Gastrocnemius medialis (tissue), 4 donors: ENCODE measurements at regions not wholly inside any gene's neighbourhood (a gene's known extent, or its start where the extent isn't known, plus 50 kb on each side); places are given as distances from the start of the nearest gene placed in this dataset.

Experiments used
- ATAC-seq, 2 donors: fragments of 150-250 bp; one replicate each; pipeline ENCODE4 v1.9.1; 2016
- DNase-seq, 2 donors: peaks; one replicate each; pipeline ENCODE4 v3.0.0-alpha.2; 2019
- H3K27ac ChIP-seq, 4 donors: fragments of 200-600 bp; sonication (generic); 1 replicate in 1 of 4; 2 replicates in 3 of 4; pipeline ENCODE4 v1.5.1; 2016 to 2018; ENCODE audit warnings: mild to moderate bottlenecking in 2 of 4, moderate library complexity in 1 of 4
- H3K27me3 ChIP-seq, 3 donors: fragments of 200-600 bp; sonication (generic) in 2 of 3; 1 replicate in 1 of 3; 2 replicates in 2 of 3; pipeline versions ENCODE4 v1.5.1 to v1.6.0; 2016 to 2019; ENCODE audit warnings: mild to moderate bottlenecking in 1 of 3, moderate library complexity in 1 of 3
- H3K36me3 ChIP-seq, 2 donors: fragments of 200-600 bp; sonication (generic) in 1 of 2; one replicate each; pipeline ENCODE4 v1.5.1; 2017 to 2018
- H3K4me1 ChIP-seq, 2 donors: fragments of 200-600 bp; sonication (generic) in 1 of 2; one replicate each; pipeline ENCODE4 v1.5.1; 2016 to 2017; ENCODE audit warnings: mild to moderate bottlenecking in 2 of 2
- H3K4me3 ChIP-seq, 4 donors: fragments of 200-600 bp; sonication (generic) in 3 of 4; 1 replicate in 1 of 4; 2 replicates in 3 of 4; pipeline ENCODE4 v1.5.1; 2016 to 2019; ENCODE audit warnings: mild to moderate bottlenecking in 2 of 4
- H3K9me3 ChIP-seq, 3 donors: fragments of 200-600 bp; sonication (generic) in 2 of 3; 1 replicate in 1 of 3; 2 replicates in 2 of 3; pipeline ENCODE4 v1.5.1; 2016 to 2019
- CTCF ChIP-seq, 5 experiments: fragments of 450-650 bp in 3 of 5; fragments of 200-600 bp in 2 of 5; sonication (generic) in 2 of 5; IDR thresholded peaks in 4 of 5; conservative IDR thresholded peaks in 1 of 5; 1 replicate in 4 of 5; 2 replicates in 1 of 5; pipeline ENCODE4 v1.5.1; 2016 to 2019; ENCODE audit warnings: antibody characterized with exemption in 5 of 5, mild to moderate bottlenecking in 3 of 5, moderate library complexity in 3 of 5
- POLR2A ChIP-seq, 2 donors: fragments of 450-650 bp; IDR thresholded peaks; one replicate each; pipeline ENCODE4 v1.6.1; 2017; ENCODE audit warnings: antibody characterized with exemption in 2 of 2, mild to moderate bottlenecking in 2 of 2, moderate library complexity in 2 of 2
- in situ Hi-C, 4 donors: fragments of 200-750 bp; cut with MboI; loops; one replicate each; pipeline versions ENCODE4 v1.15.0 to v1.8.0; 2017; ENCODE audit warnings: low sequenced_read_pairs in 4 of 4
- intact Hi-C: fragments of 100-400 bp; cut with DNase I; formaldehyde crosslinking; loops from one replicate; pipeline ENCODE4 v1.15.1; 2023; ENCODE audit warnings: low total_unique reads

GRCh38 chr2:79370976-79371538 is 141.8 kb upstream of the CTNNA2 start:
- H3K4me1 ChIP-seq, result no peaks in the 10 kb centered on the region
- no peaks in the 10 kb centered on the region for H3K9me3 ChIP-seq
- no peak overlapping the region for H3K27ac ChIP-seq
- no peak for TF ChIP-seq POLR2A (IDR thresholded peaks at IDR 0.05)
- TF ChIP-seq CTCF (IDR thresholded peaks at IDR 0.05 in 4 of 5, conservative IDR thresholded peaks at IDR 0.05 in 1 of 5), result no peak
- intact Hi-C loops (no loop called here), in situ Hi-C loops (no loop called here)
- DNase-seq (no peak), ATAC-seq (no peak)
- H3K4me3 ChIP-seq, result no peak overlapping the region
- no peaks in the 10 kb centered on the region for H3K36me3 ChIP-seq
- H3K27me3 ChIP-seq, result no peaks in the 10 kb centered on the region

- no peak for TF ChIP-seq CTCF (IDR thresholded peaks at IDR 0.05 in 4 of 5, conservative IDR thresholded peaks at IDR 0.05 in 1 of 5)
- no peak for TF ChIP-seq POLR2A (IDR thresholded peaks at IDR 0.05)
- ATAC-seq, result no peak
- Histone ChIP-seq H3K9me3 (no peaks in the 10 kb centered on the region), H3K4me1 (no peaks in the 10 kb centered on the region), H3K27me3 (no peaks in the 10 kb centered on the region), H3K27ac (no peak overlapping the region), H3K36me3 (no peaks in the 10 kb centered on the region), H3K4me3 (no peak overlapping the region)
- intact Hi-C loops, result no loop called here
- DNase-seq, result no peak
- in situ Hi-C loops, result no loop called here
Observed at GRCh38 chr2:79369127-79369526, 143.7 kb upstream of the CTNNA2 start.

- TF ChIP-seq POLR2A (IDR thresholded peaks at IDR 0.05) (no peak), CTCF (IDR thresholded peaks at IDR 0.05 in 4 of 5, conservative IDR thresholded peaks at IDR 0.05 in 1 of 5) (no peak)
- Histone ChIP-seq H3K4me1 (no peaks in the 10 kb centered on the region), H3K27me3 (no peaks in the 10 kb centered on the region), H3K36me3 (no peaks in the 10 kb centered on the region), H3K9me3 (no peaks in the 10 kb centered on the region), H3K4me3 (no peak overlapping the region), H3K27ac (no peak overlapping the region)
- ATAC-seq (no peak), DNase-seq (no peak)
- in situ Hi-C loops (no loop called here), intact Hi-C loops (no loop called here)
Observed at GRCh38 chr2:79368116-79368630, 144.7 kb upstream of the CTNNA2 start.

GRCh38 chr2:79359419-79359818 is 153.4 kb upstream of the CTNNA2 start:
- no peak for TF ChIP-seq POLR2A (IDR thresholded peaks at IDR 0.05)
- Histone ChIP-seq H3K36me3 (no peaks in the 10 kb centered on the region), H3K4me1 (no peaks in the 10 kb centered on the region), H3K9me3 (no peaks in the 10 kb centered on the region), H3K27me3 (no peaks in the 10 kb centered on the region), H3K27ac (no peak overlapping the region), H3K4me3 (no peak overlapping the region)
- no peak for ATAC-seq
- no peak for DNase-seq
- in situ Hi-C loops (no loop called here), intact Hi-C loops (no loop called here)

- TF ChIP-seq CTCF (IDR thresholded peaks at IDR 0.05 in 4 of 5, conservative IDR thresholded peaks at IDR 0.05 in 1 of 5), result no peak
- no peak for TF ChIP-seq POLR2A (IDR thresholded peaks at IDR 0.05)
- in situ Hi-C loops (no loop called here), intact Hi-C loops (no loop called here)
- DNase-seq (no peak), ATAC-seq (no peak)
- Histone ChIP-seq H3K36me3 (no peaks in the 10 kb centered on the region), H3K27me3 (no peaks in the 10 kb centered on the region), H3K4me3 (no peak overlapping the region), H3K9me3 (no peaks in the 10 kb centered on the region), H3K27ac (no peak overlapping the region), H3K4me1 (no peaks in the 10 kb centered on the region)
Observed at GRCh38 chr2:79355569-79355968, 157.3 kb upstream of the CTNNA2 start.
